GM06990 (cell line): ENCODE measurements at regions not wholly inside any gene's neighbourhood (a gene's known extent, or its start where the extent isn't known, plus 50 kb on each side); places are given as distances from the start of the nearest gene placed in this dataset.

ENCODE experiments used
- DNase-seq: peaks from one replicate; pipeline ENCODE4 v3.0.0-alpha.2; 2011; ENCODE audit not compliant: insufficient read length; ENCODE audit errors: extremely low read depth
- H3K27me3 ChIP-seq: replicated peaks from 2 replicates; pipeline ENCODE4 v1.6.0; 2011; ENCODE audit warnings: low read length; ENCODE audit not compliant: control insufficient read depth, insufficient read depth
- H3K36me3 ChIP-seq: 2 replicates; pipeline ENCODE4 v1.5.1; 2011; ENCODE audit warnings: low read length; ENCODE audit not compliant: control insufficient read depth, insufficient read depth
- H3K4me3 ChIP-seq: replicated peaks from 2 replicates; pipeline ENCODE4 v1.5.1; 2011; ENCODE audit warnings: low read depth, mild to moderate bottlenecking, control low read depth, low read length
- TF ChIP-seq, protein P1 (sequence below): IDR thresholded peaks from 2 replicates; pipeline ENCODE4 v1.5.1; 2011; ENCODE audit warnings: low read length, control low read depth, mild to moderate bottlenecking, inconsistent platforms; ENCODE audit not compliant: insufficient read depth, poor library complexity, severe bottlenecking

DNA sequence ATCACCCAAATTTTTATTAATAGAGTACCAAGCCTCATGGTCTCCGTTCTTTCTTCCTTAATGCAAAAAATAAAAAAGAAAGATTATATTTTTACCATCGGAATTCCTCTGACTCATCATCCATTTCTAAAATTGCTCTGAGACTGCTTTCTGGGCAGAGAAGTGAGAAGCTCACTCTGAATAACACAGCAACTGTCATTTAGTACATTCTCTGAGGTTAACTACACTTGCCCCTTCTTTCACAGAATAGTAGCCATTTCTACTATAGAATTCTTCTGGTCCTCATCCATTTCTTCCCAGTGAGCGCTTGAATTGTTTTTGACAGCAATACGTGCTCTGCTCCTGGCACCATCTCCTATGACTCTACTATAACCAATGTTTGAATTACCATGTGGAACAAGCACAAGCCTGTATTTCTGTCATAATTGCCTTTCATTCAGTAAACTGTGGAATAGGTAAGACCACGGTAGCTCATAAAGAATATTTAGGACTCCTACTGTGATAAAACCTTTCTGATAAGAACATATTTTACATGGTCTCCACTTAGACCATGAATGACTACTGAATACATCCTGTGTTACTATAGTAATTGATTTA, 435.5 kb upstream of the NRSN1 start:
- H3K36me3 ChIP-seq = no peaks in the 10 kb centered on the region
- H3K27me3 ChIP-seq = no peaks in the 10 kb centered on the region
- no peak for DNase-seq
- TF ChIP-seq, protein P1, sequence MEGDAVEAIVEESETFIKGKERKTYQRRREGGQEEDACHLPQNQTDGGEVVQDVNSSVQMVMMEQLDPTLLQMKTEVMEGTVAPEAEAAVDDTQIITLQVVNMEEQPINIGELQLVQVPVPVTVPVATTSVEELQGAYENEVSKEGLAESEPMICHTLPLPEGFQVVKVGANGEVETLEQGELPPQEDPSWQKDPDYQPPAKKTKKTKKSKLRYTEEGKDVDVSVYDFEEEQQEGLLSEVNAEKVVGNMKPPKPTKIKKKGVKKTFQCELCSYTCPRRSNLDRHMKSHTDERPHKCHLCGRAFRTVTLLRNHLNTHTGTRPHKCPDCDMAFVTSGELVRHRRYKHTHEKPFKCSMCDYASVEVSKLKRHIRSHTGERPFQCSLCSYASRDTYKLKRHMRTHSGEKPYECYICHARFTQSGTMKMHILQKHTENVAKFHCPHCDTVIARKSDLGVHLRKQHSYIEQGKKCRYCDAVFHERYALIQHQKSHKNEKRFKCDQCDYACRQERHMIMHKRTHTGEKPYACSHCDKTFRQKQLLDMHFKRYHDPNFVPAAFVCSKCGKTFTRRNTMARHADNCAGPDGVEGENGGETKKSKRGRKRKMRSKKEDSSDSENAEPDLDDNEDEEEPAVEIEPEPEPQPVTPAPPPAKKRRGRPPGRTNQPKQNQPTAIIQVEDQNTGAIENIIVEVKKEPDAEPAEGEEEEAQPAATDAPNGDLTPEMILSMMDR = no peak
- no peak overlapping the region for H3K4me3 ChIP-seq

DNA sequence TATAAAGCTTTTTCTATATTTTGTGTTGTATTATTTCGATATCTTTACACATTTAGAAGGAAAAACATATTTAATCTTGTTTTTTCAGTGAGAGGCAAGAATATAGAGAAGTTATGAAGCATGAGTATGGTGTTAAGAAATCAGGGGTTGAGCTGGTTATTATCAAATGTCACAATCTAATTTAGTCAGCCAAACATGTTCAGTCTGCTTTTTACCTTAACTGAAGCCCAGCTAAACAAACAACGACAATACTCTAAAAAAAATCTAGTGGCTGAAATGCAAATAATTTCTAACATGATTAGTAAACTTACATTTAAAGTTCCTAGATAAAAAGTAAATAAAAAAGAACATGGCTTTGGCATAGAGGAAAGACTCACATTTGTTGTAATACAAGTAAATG, 433.8 kb upstream of the NRSN1 start:
- H3K27me3 ChIP-seq = no peaks in the 10 kb centered on the region
- no peak for DNase-seq
- TF ChIP-seq, protein P1 = no peak
- H3K36me3 ChIP-seq = no peaks in the 10 kb centered on the region
- no peak overlapping the region for H3K4me3 ChIP-seq

DNA sequence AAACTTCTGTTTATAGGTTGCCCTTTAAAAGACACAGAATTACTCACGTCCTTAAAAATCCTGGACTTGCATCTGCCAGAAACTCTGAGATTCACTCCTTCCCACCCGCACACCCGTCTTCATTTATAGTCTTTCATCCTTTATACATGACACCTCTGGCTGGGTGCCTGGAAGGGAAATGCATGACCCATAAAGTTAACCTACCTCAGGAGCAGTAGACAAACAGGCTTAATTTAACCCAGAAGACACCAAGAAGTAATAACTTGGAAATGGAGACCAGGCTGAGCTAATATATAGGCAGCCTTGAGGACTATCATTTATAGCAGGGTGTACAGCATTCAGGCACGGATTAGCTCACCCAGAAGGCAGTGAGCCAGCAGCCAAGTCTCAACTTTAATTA, 429.0 kb upstream of the NRSN1 start:
- Histone ChIP-seq H3K36me3 (no peaks in the 10 kb centered on the region), H3K27me3 (no peaks in the 10 kb centered on the region), H3K4me3 (no peak overlapping the region)
- TF ChIP-seq, protein P1 = no peak
- no peak for DNase-seq

- no peak for DNase-seq
- TF ChIP-seq, protein P1 = no peak
- no peak overlapping the region for H3K4me3 ChIP-seq
- H3K36me3 ChIP-seq = no peaks in the 10 kb centered on the region
- no peaks in the 10 kb centered on the region for H3K27me3 ChIP-seq
These were observed 421.4 kb upstream of the NRSN1 start for GRCh38 chr6:23704479-23705052.

DNA sequence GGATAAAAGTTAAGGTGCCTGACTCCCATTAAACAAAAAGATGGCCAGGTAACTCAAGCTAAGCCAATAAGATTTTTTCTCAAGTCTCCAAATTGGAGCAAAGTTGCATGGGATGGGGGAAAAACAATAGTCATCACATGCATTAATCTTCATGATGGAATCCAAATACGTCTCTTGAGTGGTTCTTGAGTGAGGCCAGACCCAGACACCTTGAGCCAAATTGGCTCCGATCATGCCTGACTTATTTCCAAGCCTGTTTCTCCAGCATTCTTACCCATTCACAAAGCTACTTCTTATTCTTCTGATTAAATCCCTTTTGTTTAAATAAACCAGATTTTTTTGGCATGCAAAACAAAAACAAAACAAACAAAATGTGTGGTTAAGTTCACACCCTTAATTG, 420.3 kb upstream of the NRSN1 start:
- TF ChIP-seq, protein P1 = no peak
- no peaks in the 10 kb centered on the region for H3K27me3 ChIP-seq
- no peaks in the 10 kb centered on the region for H3K36me3 ChIP-seq
- no peak for DNase-seq
- no peak overlapping the region for H3K4me3 ChIP-seq

GRCh38 chr6:23712756-23713155, 413.3 kb upstream of the NRSN1 start:
- Histone ChIP-seq H3K36me3 (no peaks in the 10 kb centered on the region), H3K27me3 (no peaks in the 10 kb centered on the region), H3K4me3 (no peak overlapping the region)
- no peak for DNase-seq
- TF ChIP-seq, protein P1 = no peak
